Liver (tissue), 3 donors: ENCODE measurements at regions not wholly inside any gene's neighbourhood (a gene's known extent, or its start where the extent isn't known, plus 50 kb on each side); places are given as distances from the start of the nearest gene placed in this dataset.

ENCODE experiments used
- CTCF ChIP-seq: fragments of 150-350 bp; IDR thresholded peaks from 2 replicates; pipeline ENCODE4 v1.5.1; 2017; ENCODE audit warnings: improper control_type of control experiment, low read depth, low read length; ENCODE audit not compliant: missing input control
- JUND ChIP-seq, 2 donors: IDR thresholded peaks; 2 replicates each; pipeline ENCODE4 v1.6.1; 2016; ENCODE audit warnings: antibody characterized with exemption in 2 of 2
- RAD21 ChIP-seq, 2 donors: IDR thresholded peaks; 2 replicates each; pipeline ENCODE4 v1.6.1; 2016; ENCODE audit warnings: antibody characterized with exemption in 2 of 2, mild to moderate bottlenecking in 2 of 2
- TF ChIP-seq, protein P1 (sequence below): IDR thresholded peaks from 2 replicates; pipeline ENCODE4 v1.6.1; 2016; ENCODE audit warnings: antibody characterized with exemption, mild to moderate bottlenecking
- donor health status: healthy.
- donor health status: healthy.

GRCh38 chr3:10560060-10560861 lies 54.9 kb upstream of the ATP2B2 start:
- no peak for TF ChIP-seq RAD21 (IDR thresholded peaks at IDR 0.05)
- TF ChIP-seq, protein P1, sequence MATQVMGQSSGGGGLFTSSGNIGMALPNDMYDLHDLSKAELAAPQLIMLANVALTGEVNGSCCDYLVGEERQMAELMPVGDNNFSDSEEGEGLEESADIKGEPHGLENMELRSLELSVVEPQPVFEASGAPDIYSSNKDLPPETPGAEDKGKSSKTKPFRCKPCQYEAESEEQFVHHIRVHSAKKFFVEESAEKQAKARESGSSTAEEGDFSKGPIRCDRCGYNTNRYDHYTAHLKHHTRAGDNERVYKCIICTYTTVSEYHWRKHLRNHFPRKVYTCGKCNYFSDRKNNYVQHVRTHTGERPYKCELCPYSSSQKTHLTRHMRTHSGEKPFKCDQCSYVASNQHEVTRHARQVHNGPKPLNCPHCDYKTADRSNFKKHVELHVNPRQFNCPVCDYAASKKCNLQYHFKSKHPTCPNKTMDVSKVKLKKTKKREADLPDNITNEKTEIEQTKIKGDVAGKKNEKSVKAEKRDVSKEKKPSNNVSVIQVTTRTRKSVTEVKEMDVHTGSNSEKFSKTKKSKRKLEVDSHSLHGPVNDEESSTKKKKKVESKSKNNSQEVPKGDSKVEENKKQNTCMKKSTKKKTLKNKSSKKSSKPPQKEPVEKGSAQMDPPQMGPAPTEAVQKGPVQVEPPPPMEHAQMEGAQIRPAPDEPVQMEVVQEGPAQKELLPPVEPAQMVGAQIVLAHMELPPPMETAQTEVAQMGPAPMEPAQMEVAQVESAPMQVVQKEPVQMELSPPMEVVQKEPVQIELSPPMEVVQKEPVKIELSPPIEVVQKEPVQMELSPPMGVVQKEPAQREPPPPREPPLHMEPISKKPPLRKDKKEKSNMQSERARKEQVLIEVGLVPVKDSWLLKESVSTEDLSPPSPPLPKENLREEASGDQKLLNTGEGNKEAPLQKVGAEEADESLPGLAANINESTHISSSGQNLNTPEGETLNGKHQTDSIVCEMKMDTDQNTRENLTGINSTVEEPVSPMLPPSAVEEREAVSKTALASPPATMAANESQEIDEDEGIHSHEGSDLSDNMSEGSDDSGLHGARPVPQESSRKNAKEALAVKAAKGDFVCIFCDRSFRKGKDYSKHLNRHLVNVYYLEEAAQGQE = no peak
- no peak for TF ChIP-seq CTCF
- TF ChIP-seq JUND (IDR thresholded peaks at IDR 0.05) = no peak
